ENCODE measurements at regions not wholly inside any gene's neighbourhood (a gene's known extent, or its start where the extent isn't known, plus 50 kb on each side); places are given as distances from the start of the nearest gene placed in this dataset.

DNA sequence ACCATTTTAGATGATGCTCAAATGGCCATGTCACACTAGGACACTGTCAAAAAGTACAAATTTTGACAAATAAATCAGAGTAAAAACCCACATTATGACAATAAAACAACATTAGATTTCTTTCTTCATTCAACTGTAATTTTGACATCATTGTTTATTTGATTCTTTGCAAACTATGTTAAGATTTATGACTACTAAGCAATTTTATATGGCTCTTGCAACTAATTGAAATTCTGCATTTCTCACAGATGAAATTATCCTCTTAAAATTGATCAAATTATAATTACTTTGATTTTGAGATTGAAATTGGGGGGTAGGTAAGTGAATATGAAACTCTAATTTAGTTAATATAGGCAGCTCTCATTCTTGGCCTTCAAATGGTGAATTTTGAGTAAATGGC, 59.8 kb downstream of the ATOH1 start:
- no peak for TF ChIP-seq POLR2A (IDR thresholded peaks at IDR 0.05; ENCODE audit: extremely low read depth, insufficient read length)
- TF ChIP-seq, protein P1, sequence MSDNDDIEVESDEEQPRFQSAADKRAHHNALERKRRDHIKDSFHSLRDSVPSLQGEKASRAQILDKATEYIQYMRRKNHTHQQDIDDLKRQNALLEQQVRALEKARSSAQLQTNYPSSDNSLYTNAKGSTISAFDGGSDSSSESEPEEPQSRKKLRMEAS (IDR thresholded peaks at IDR 0.05; ENCODE audit: low read depth, low read length) = no peak
- DNase-seq (ENCODE audit: low read depth) = no peak
- no peak overlapping the region for H3K4me3 ChIP-seq (ENCODE audit: low read depth, low read length)

DNA sequence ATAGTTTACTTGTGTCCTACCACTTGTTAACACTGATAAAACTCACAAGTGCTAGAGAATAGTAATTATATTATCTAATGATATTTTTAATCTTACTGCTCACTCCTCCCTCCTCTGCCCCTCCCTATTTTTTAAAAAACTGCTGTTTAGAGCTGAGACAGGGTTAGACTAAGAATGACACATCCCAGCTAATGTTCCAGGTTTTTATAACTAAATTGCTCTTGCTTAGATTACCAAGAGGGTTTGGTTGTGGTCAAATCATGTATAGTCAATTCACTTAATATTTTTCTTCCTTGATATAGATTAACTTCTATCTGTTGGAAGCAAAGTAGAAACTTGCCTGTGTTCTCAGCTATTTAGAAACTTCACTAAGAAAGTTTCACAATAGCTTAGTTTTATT, 60.2 kb downstream of the ATOH1 start:
- no peak overlapping the region for H3K4me3 ChIP-seq (ENCODE audit: low read depth, low read length)
- TF ChIP-seq, protein P1 (IDR thresholded peaks at IDR 0.05; ENCODE audit: low read depth, low read length) = no peak
- TF ChIP-seq, protein P2, sequence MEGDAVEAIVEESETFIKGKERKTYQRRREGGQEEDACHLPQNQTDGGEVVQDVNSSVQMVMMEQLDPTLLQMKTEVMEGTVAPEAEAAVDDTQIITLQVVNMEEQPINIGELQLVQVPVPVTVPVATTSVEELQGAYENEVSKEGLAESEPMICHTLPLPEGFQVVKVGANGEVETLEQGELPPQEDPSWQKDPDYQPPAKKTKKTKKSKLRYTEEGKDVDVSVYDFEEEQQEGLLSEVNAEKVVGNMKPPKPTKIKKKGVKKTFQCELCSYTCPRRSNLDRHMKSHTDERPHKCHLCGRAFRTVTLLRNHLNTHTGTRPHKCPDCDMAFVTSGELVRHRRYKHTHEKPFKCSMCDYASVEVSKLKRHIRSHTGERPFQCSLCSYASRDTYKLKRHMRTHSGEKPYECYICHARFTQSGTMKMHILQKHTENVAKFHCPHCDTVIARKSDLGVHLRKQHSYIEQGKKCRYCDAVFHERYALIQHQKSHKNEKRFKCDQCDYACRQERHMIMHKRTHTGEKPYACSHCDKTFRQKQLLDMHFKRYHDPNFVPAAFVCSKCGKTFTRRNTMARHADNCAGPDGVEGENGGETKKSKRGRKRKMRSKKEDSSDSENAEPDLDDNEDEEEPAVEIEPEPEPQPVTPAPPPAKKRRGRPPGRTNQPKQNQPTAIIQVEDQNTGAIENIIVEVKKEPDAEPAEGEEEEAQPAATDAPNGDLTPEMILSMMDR (IDR thresholded peaks at IDR 0.05; ENCODE audit: low read depth, low read length) = no peak
- TF ChIP-seq POLR2A (IDR thresholded peaks at IDR 0.05; ENCODE audit: extremely low read depth, insufficient read length) (no peak), MYC (IDR thresholded peaks at IDR 0.05; ENCODE audit: low read depth, low read length) (no peak)
- no peak for DNase-seq (ENCODE audit: low read depth)

DNA sequence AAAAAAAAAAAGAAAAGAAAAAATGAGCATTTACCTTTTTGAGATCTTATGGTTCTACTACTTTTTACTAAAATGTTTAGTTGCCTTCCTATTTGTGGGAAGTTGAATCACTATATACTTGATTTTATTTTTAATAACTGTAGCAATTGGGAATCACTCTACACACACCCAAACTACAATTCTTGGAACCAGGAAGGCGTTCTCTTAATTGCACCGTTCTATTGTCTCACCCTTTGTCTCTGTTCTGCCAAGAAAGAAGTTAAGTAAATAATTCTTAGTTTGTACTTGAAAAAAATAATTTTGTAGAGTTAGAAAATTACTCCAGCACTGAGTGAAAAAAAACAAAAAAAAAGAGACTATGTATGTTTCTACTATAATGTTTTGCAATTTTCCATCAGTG, 62.7 kb downstream of the ATOH1 start:
- DNase-seq (ENCODE audit: low read depth) = no peak
- TF ChIP-seq, protein P2 (IDR thresholded peaks at IDR 0.05; ENCODE audit: low read depth, low read length) = no peak
- TF ChIP-seq POLR2A (IDR thresholded peaks at IDR 0.05; ENCODE audit: extremely low read depth, insufficient read length) = no peak
- TF ChIP-seq, protein P1 (IDR thresholded peaks at IDR 0.05; ENCODE audit: low read depth, low read length) = no peak
- no peak for TF ChIP-seq MYC (IDR thresholded peaks at IDR 0.05; ENCODE audit: low read depth, low read length)
- no peak overlapping the region for H3K4me3 ChIP-seq (ENCODE audit: low read depth, low read length)

- H3K4me3 ChIP-seq (ENCODE audit: low read depth, low read length) = no peak overlapping the region
- DNase-seq (ENCODE audit: low read depth) = no peak
- TF ChIP-seq, protein P2 (IDR thresholded peaks at IDR 0.05; ENCODE audit: low read depth, low read length) = no peak
- TF ChIP-seq MYC (IDR thresholded peaks at IDR 0.05; ENCODE audit: low read depth, low read length) = no peak
- TF ChIP-seq, protein P1 (IDR thresholded peaks at IDR 0.05; ENCODE audit: low read depth, low read length) = no peak
- TF ChIP-seq POLR2A (IDR thresholded peaks at IDR 0.05; ENCODE audit: extremely low read depth, insufficient read length) = no peak
Measured at GRCh38 chr4:93894995-93895394, 66.4 kb downstream of the ATOH1 start.

GRCh38 chr4:93896516-93896915, 68.0 kb downstream of the ATOH1 start:
- DNase-seq (ENCODE audit: low read depth) = no peak
- TF ChIP-seq, protein P2 (IDR thresholded peaks at IDR 0.05; ENCODE audit: low read depth, low read length) = no peak
- TF ChIP-seq, protein P1 (IDR thresholded peaks at IDR 0.05; ENCODE audit: low read depth, low read length) = no peak
- TF ChIP-seq POLR2A (IDR thresholded peaks at IDR 0.05; ENCODE audit: extremely low read depth, insufficient read length) (no peak), MYC (IDR thresholded peaks at IDR 0.05; ENCODE audit: low read depth, low read length) (no peak)

GRCh38 chr4:93897559-93897958, 69.0 kb downstream of the ATOH1 start:
- peak; percentile 15 for DNase-seq (ENCODE audit: low read depth)
- TF ChIP-seq, protein P1 (IDR thresholded peaks at IDR 0.05; ENCODE audit: low read depth, low read length) = no peak
- TF ChIP-seq, protein P2 (IDR thresholded peaks at IDR 0.05; ENCODE audit: low read depth, low read length) = peak; percentile 7
- TF ChIP-seq MYC (IDR thresholded peaks at IDR 0.05; ENCODE audit: low read depth, low read length) (no peak), POLR2A (IDR thresholded peaks at IDR 0.05; ENCODE audit: extremely low read depth, insufficient read length) (no peak)
- no peak overlapping the region for H3K4me3 ChIP-seq (ENCODE audit: low read depth, low read length)

More at GRCh38 chr4:93896516-93896915, 68.0 kb downstream of the ATOH1 start:
- no peak overlapping the region for H3K4me3 ChIP-seq (ENCODE audit: low read depth, low read length)

Measured in NB4 (cell line).